GM13977 (cell line): ENCODE measurements at regions not wholly inside any gene's neighbourhood (a gene's known extent, or its start where the extent isn't known, plus 50 kb on each side); places are given as distances from the start of the nearest gene placed in this dataset.

ENCODE experiments used
- DNase-seq: peaks from one replicate; pipeline ENCODE4 v3.0.0; 2012; ENCODE audit warnings: low spot score
- CTCF ChIP-seq: IDR thresholded peaks from 2 replicates; pipeline ENCODE4 v1.5.1; 2012; ENCODE audit warnings: mild to moderate bottlenecking, control low read depth; ENCODE audit not compliant: insufficient read depth; ENCODE audit errors: extremely low read depth, missing control alignments
- in situ Hi-C: fragments of 300-500 bp; cut with MboI; formaldehyde crosslinking; loops from one replicate; pipeline ENCODE4 v1.12.0; 2022; ENCODE audit warnings: low sequenced_read_pairs, low pct_unique_long_range_greater_than_20kb, mixed read lengths, inconsistent platforms; ENCODE audit not compliant: unreplicated experiment

- TF ChIP-seq CTCF = no peak
- in situ Hi-C loops = no loop called here
- DNase-seq = no peak
Measured at GRCh38 chr7:124514471-124514870, 251.1 kb downstream of the GPR37 start.

- DNase-seq = no peak
- no peak for TF ChIP-seq CTCF
- in situ Hi-C loops = no loop called here
Measured at GRCh38 chr7:124497176-124497575, 268.4 kb downstream of the GPR37 start.

- in situ Hi-C loops = no loop called here
- no peak for TF ChIP-seq CTCF
- no peak for DNase-seq
Measured at GRCh38 chr7:124489925-124490324, 275.7 kb downstream of the GPR37 start.

GRCh38 chr7:124489082-124489819 is 276.3 kb downstream of the GPR37 start:
- TF ChIP-seq CTCF = no peak
- DNase-seq = no peak
- in situ Hi-C loops = no loop called here

- no peak for TF ChIP-seq CTCF
- in situ Hi-C loops = no loop called here
- no peak for DNase-seq
Measured at GRCh38 chr7:124482229-124482628, 283.4 kb downstream of the GPR37 start.

GRCh38 chr7:124480821-124481290 is 284.7 kb downstream of the GPR37 start:
- no peak for TF ChIP-seq CTCF
- in situ Hi-C loops = no loop called here
- no peak for DNase-seq
